ENCODE measurements at regions not wholly inside any gene's neighbourhood (a gene's known extent, or its start where the extent isn't known, plus 50 kb on each side); places are given as distances from the start of the nearest gene placed in this dataset.

GRCh38 chr1:25036117-25036546 lies 106.1 kb upstream of the RUNX3 start:
- TF ChIP-seq, protein P1, sequence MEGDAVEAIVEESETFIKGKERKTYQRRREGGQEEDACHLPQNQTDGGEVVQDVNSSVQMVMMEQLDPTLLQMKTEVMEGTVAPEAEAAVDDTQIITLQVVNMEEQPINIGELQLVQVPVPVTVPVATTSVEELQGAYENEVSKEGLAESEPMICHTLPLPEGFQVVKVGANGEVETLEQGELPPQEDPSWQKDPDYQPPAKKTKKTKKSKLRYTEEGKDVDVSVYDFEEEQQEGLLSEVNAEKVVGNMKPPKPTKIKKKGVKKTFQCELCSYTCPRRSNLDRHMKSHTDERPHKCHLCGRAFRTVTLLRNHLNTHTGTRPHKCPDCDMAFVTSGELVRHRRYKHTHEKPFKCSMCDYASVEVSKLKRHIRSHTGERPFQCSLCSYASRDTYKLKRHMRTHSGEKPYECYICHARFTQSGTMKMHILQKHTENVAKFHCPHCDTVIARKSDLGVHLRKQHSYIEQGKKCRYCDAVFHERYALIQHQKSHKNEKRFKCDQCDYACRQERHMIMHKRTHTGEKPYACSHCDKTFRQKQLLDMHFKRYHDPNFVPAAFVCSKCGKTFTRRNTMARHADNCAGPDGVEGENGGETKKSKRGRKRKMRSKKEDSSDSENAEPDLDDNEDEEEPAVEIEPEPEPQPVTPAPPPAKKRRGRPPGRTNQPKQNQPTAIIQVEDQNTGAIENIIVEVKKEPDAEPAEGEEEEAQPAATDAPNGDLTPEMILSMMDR (IDR thresholded peaks at IDR 0.05), result no peak
- no peak for TF ChIP-seq ZFX (IDR thresholded peaks at IDR 0.05; ENCODE audit: borderline replicate concordance)
